OCI-LY1 (cell line): ENCODE measurements at regions not wholly inside any gene's neighbourhood (a gene's known extent, or its start where the extent isn't known, plus 50 kb on each side); places are given as distances from the start of the nearest gene placed in this dataset.

Source experiments
- CTCF ChIP-seq: fragments of 200-600 bp; sonication (generic), shearing (Covaris generic); IDR thresholded peaks from 2 replicates; pipeline ENCODE4 v1.5.1; 2017; ENCODE audit warnings: mild to moderate bottlenecking, antibody characterized with exemption, low read length, moderate library complexity, mixed read lengths
- EZH2 ChIP-seq: fragments of 200-600 bp; sonication (generic), shearing (Covaris generic); IDR thresholded peaks from 2 replicates; pipeline ENCODE4 v1.8.0; 2017; ENCODE audit warnings: borderline replicate concordance, mixed run types, mild to moderate bottlenecking, antibody characterized with exemption, low read length, moderate library complexity, mixed read lengths

GRCh38 chrX:16284842-16285241 is 117.6 kb downstream of the MAGEB17 start:
- TF ChIP-seq CTCF = no peak
- no peak for TF ChIP-seq EZH2
